NCI-H2029 (cell line): ENCODE measurements at regions not wholly inside any gene's neighbourhood (a gene's known extent, or its start where the extent isn't known, plus 50 kb on each side); places are given as distances from the start of the nearest gene placed in this dataset.

Source experiments
- DNase-seq: peaks from one replicate; lab custom pipeline; 2025; lab: John Stamatoyannopoulos, UW

- no peak for DNase-seq
Measured at GRCh38 chr14:100674428-100674827, 52.3 kb upstream of the DLK1 start.

GRCh38 chr14:100674897-100675619 is 51.6 kb upstream of the DLK1 start:
- DNase-seq = no peak

- DNase-seq = no peak
Measured at GRCh38 chr14:100675699-100676684, 50.7 kb upstream of the DLK1 start.
